Activated T-helper 1 cell treated with anti-CD3 and anti-CD28 coated beads, Interleukin-12 subunit alpha, Interleukin-12 subunit beta, Interleukin-2, Interleukin-4 antibody, amounts not matched to agents 30 ng/mL and 10 ng/mL and 1 ng/mL, durations not matched to agents 14 hours and 24 hours and 36 hours (primary cell): ENCODE measurements at regions not wholly inside any gene's neighbourhood (a gene's known extent, or its start where the extent isn't known, plus 50 kb on each side); places are given as distances from the start of the nearest gene placed in this dataset.

Experiments
- DNase-seq: peaks from one replicate; pipeline ENCODE4 v3.0.0; 2021; ENCODE audit warnings: low spot score
- H3K27ac Mint-ChIP-seq: one replicate; pipeline ENCODE4 v1.8.0; 2021; ENCODE audit warnings: mild to moderate bottlenecking, mixed read lengths
- H3K27me3 Mint-ChIP-seq: one replicate; pipeline ENCODE4 v1.8.0; 2022; ENCODE audit warnings: mild to moderate bottlenecking, moderate library complexity, mixed read lengths; ENCODE audit not compliant: insufficient read depth
- H3K36me3 Mint-ChIP-seq: one replicate; pipeline ENCODE4 v1.8.0; 2021; ENCODE audit warnings: low read depth, mixed read lengths
- H3K4me1 Mint-ChIP-seq: one replicate; pipeline ENCODE4 v1.8.0; 2021; ENCODE audit warnings: low read depth, mixed read lengths
- H3K4me3 Mint-ChIP-seq: one replicate; pipeline ENCODE4 v1.8.0; 2021; ENCODE audit warnings: mild to moderate bottlenecking, moderate library complexity, mixed read lengths
- H3K9me3 Mint-ChIP-seq: one replicate; pipeline ENCODE4 v1.8.0; 2021; ENCODE audit warnings: mixed read lengths
- intact Hi-C: fragments of 100-400 bp; cut with micrococcal nuclease; formaldehyde crosslinking; loops from one replicate; pipeline ENCODE4 v1.15.1; 2024

- intact Hi-C loops = no loop called here
- no peak overlapping the region for H3K4me3 Mint-ChIP-seq
- no peak overlapping the region for H3K27ac Mint-ChIP-seq
- no peak for DNase-seq
- H3K27me3 Mint-ChIP-seq = no peaks in the 10 kb centered on the region
- no peaks in the 10 kb centered on the region for H3K36me3 Mint-ChIP-seq
- H3K4me1 Mint-ChIP-seq = no peaks in the 10 kb centered on the region
- H3K9me3 Mint-ChIP-seq = no peaks in the 10 kb centered on the region
These were observed 500.4 kb upstream of the PAPPA start for GRCh38 chr9:115653171-115653606.

- no peak for DNase-seq
- Mint-ChIP-seq H3K36me3 (no peaks in the 10 kb centered on the region), H3K4me1 (no peaks in the 10 kb centered on the region), H3K9me3 (no peaks in the 10 kb centered on the region), H3K27me3 (peaks cover 5% of the 10 kb centered on the region), H3K4me3 (no peak overlapping the region), H3K27ac (no peak overlapping the region)
- intact Hi-C loops = no loop called here
These were observed 495.9 kb upstream of the PAPPA start for GRCh38 chr9:115657695-115658094.

GRCh38 chr9:115665519-115665918 is 488.1 kb upstream of the PAPPA start:
- Mint-ChIP-seq H3K36me3 (no peaks in the 10 kb centered on the region), H3K4me3 (no peak overlapping the region), H3K27me3 (no peaks in the 10 kb centered on the region), H3K4me1 (no peaks in the 10 kb centered on the region), H3K9me3 (no peaks in the 10 kb centered on the region), H3K27ac (no peak overlapping the region)
- intact Hi-C loops = no loop called here
- DNase-seq = no peak

GRCh38 chr9:115668521-115668920 is 485.1 kb upstream of the PAPPA start:
- no peaks in the 10 kb centered on the region for H3K36me3 Mint-ChIP-seq
- no peaks in the 10 kb centered on the region for H3K27me3 Mint-ChIP-seq
- H3K4me1 Mint-ChIP-seq = no peaks in the 10 kb centered on the region
- H3K9me3 Mint-ChIP-seq = no peaks in the 10 kb centered on the region
- DNase-seq = no peak
- no peak overlapping the region for H3K27ac Mint-ChIP-seq
- intact Hi-C loops = no loop called here
- H3K4me3 Mint-ChIP-seq = no peak overlapping the region

- intact Hi-C loops = no loop called here
- Mint-ChIP-seq H3K27me3 (no peaks in the 10 kb centered on the region), H3K4me1 (no peaks in the 10 kb centered on the region), H3K4me3 (no peak overlapping the region), H3K36me3 (no peaks in the 10 kb centered on the region), H3K27ac (no peak overlapping the region), H3K9me3 (no peaks in the 10 kb centered on the region)
- no peak for DNase-seq
These were observed 482.2 kb upstream of the PAPPA start for GRCh38 chr9:115671236-115671962.

GRCh38 chr9:115671963-115672305 is 481.7 kb upstream of the PAPPA start:
- Mint-ChIP-seq H3K9me3 (no peaks in the 10 kb centered on the region), H3K4me3 (no peak overlapping the region), H3K27ac (no peak overlapping the region), H3K36me3 (no peaks in the 10 kb centered on the region), H3K27me3 (no peaks in the 10 kb centered on the region), H3K4me1 (no peaks in the 10 kb centered on the region)
- intact Hi-C loops = no loop called here
- DNase-seq = no peak

GRCh38 chr9:115672477-115673316 is 480.9 kb upstream of the PAPPA start:
- DNase-seq = no peak
- Mint-ChIP-seq H3K4me3 (no peak overlapping the region), H3K9me3 (no peaks in the 10 kb centered on the region), H3K27me3 (no peaks in the 10 kb centered on the region), H3K4me1 (no peaks in the 10 kb centered on the region), H3K27ac (no peak overlapping the region), H3K36me3 (no peaks in the 10 kb centered on the region)
- intact Hi-C loops = no loop called here

- Mint-ChIP-seq H3K9me3 (no peaks in the 10 kb centered on the region), H3K27me3 (no peaks in the 10 kb centered on the region), H3K27ac (no peak overlapping the region), H3K4me1 (no peaks in the 10 kb centered on the region), H3K4me3 (no peak overlapping the region), H3K36me3 (no peaks in the 10 kb centered on the region)
- no peak for DNase-seq
- intact Hi-C loops = no loop called here
These were observed 480.0 kb upstream of the PAPPA start for GRCh38 chr9:115673599-115673998.

GRCh38 chr9:115674091-115674490 is 479.5 kb upstream of the PAPPA start:
- no peak for DNase-seq
- no peaks in the 10 kb centered on the region for H3K27me3 Mint-ChIP-seq
- no peak overlapping the region for H3K4me3 Mint-ChIP-seq
- H3K36me3 Mint-ChIP-seq = no peaks in the 10 kb centered on the region
- intact Hi-C loops = no loop called here
- no peaks in the 10 kb centered on the region for H3K4me1 Mint-ChIP-seq
- no peak overlapping the region for H3K27ac Mint-ChIP-seq
- H3K9me3 Mint-ChIP-seq = no peaks in the 10 kb centered on the region

GRCh38 chr9:115675834-115676233 is 477.8 kb upstream of the PAPPA start:
- Mint-ChIP-seq H3K36me3 (no peaks in the 10 kb centered on the region), H3K27ac (no peak overlapping the region), H3K27me3 (no peaks in the 10 kb centered on the region), H3K4me1 (no peaks in the 10 kb centered on the region), H3K9me3 (no peaks in the 10 kb centered on the region), H3K4me3 (no peak overlapping the region)
- DNase-seq = no peak
- intact Hi-C loops = no loop called here

- no peaks in the 10 kb centered on the region for H3K27me3 Mint-ChIP-seq
- intact Hi-C loops = no loop called here
- no peak for DNase-seq
- H3K4me3 Mint-ChIP-seq = no peak overlapping the region
- H3K4me1 Mint-ChIP-seq = no peaks in the 10 kb centered on the region
- no peaks in the 10 kb centered on the region for H3K9me3 Mint-ChIP-seq
- H3K36me3 Mint-ChIP-seq = no peaks in the 10 kb centered on the region
- H3K27ac Mint-ChIP-seq = no peak overlapping the region
These were observed 473.4 kb upstream of the PAPPA start for GRCh38 chr9:115680231-115680630.

- Mint-ChIP-seq H3K36me3 (no peaks in the 10 kb centered on the region), H3K27me3 (no peaks in the 10 kb centered on the region), H3K4me3 (no peak overlapping the region), H3K27ac (no peak overlapping the region), H3K4me1 (no peaks in the 10 kb centered on the region), H3K9me3 (no peaks in the 10 kb centered on the region)
- no peak for DNase-seq
- intact Hi-C loops = no loop called here
These were observed 472.0 kb upstream of the PAPPA start for GRCh38 chr9:115681585-115681984.

- no peak for DNase-seq
- H3K4me1 Mint-ChIP-seq = no peaks in the 10 kb centered on the region
- intact Hi-C loops = no loop called here
- H3K9me3 Mint-ChIP-seq = no peaks in the 10 kb centered on the region
- H3K36me3 Mint-ChIP-seq = no peaks in the 10 kb centered on the region
- H3K27ac Mint-ChIP-seq = no peak overlapping the region
- no peaks in the 10 kb centered on the region for H3K27me3 Mint-ChIP-seq
- no peak overlapping the region for H3K4me3 Mint-ChIP-seq
These were observed 467.5 kb upstream of the PAPPA start for GRCh38 chr9:115686069-115686468.
